AG09319 (cell line): ENCODE measurements at regions not wholly inside any gene's neighbourhood (a gene's known extent, or its start where the extent isn't known, plus 50 kb on each side); places are given as distances from the start of the nearest gene placed in this dataset.

ENCODE experiments used
- DNase-seq: peaks from one replicate; pipeline ENCODE4 v3.0.0-alpha.2; 2010; ENCODE audit warnings: low read depth; ENCODE audit errors: extremely low read depth
- CTCF ChIP-seq: IDR thresholded peaks from 2 replicates; pipeline ENCODE4 v1.5.1; 2011; ENCODE audit warnings: low read depth, mild to moderate bottlenecking, inconsistent platforms, low read length, moderate library complexity

GRCh38 chr7:60017-60675, 132.2 kb upstream of the FAM20C start:
- TF ChIP-seq CTCF, result no peak
- no peak for DNase-seq

- DNase-seq, result no peak
- no peak for TF ChIP-seq CTCF
Observed at GRCh38 chr7:60706-61105, 131.7 kb upstream of the FAM20C start.

- DNase-seq, result no peak
- TF ChIP-seq CTCF, result no peak
Observed at GRCh38 chr7:61111-61510, 131.3 kb upstream of the FAM20C start.

- DNase-seq, result no peak
Observed at GRCh38 chr7:61576-62360, 130.6 kb upstream of the FAM20C start.

DNA sequence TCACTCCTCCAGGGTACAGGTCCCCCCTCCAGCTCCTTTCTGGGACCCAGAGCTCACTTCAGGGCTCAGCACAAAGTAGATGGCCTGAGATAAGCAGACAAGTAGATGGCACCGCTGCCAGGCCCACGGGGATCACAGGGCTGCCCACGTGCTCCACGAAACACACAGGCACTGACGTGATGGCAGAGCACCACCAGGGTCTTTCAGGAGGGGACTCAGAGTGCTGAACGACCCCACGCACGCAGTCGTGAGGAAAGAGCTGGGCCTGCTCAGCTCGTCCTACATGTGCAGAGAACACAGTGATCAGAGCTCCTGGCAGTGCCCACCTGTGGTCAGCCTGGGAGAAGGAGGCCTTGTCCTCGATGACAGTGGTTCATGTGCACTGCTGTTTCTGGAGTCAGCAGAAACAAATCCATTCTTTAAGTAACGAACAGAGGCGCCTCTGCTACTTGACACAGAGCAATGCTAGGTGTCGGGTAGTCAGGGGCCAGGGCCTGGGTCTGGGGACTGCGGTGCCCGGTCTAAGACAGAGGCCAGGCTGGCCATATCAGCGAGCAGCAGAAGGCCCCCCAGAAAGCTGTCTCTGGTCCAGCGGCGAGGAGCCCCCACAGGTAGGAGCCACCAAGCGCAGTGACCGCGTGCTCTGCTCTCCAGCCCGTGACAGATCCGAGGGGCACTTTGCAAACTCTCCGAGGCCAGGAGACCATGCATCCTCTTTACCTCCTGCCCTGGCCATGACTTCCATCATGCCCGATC, 129.8 kb upstream of the FAM20C start:
- DNase-seq, result no peak
- TF ChIP-seq CTCF, result no peak

More at GRCh38 chr7:61576-62360, 130.6 kb upstream of the FAM20C start:
- TF ChIP-seq CTCF, result no peak

DNA sequence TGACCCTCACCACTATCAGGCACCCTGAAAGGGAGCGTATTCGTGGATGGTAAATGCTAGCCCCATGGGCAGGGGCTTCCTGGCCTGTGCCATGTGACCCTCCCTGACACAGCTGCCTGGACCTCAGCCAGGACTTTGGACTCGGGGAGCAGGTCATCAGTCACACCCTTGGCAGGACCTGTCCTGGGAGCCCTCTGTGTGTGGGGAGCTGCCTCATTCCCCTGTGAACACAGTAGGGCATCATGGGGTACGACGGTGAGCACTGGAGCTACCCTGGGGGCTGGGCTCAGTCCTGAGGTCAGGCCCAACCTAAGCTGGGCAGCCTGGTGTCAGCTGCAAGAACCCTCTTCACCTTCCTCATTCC, 129.3 kb upstream of the FAM20C start:
- no peak for TF ChIP-seq CTCF
- no peak for DNase-seq
